Stimulated activated naive CD8-positive, alpha-beta T cell treated with anti-CD3 and anti-CD28 coated beads, Interleukin-15, Interleukin-2, amounts not matched to agents 100 U/mL and 50 U/mL, for 24 hours (primary cell): ENCODE measurements at regions not wholly inside any gene's neighbourhood (a gene's known extent, or its start where the extent isn't known, plus 50 kb on each side); places are given as distances from the start of the nearest gene placed in this dataset.

Experiments used
- ATAC-seq: fragments of 150-1000 bp; cut with Tn5 transposase; one replicate; pipeline ENCODE4 v1.10.0; 2021
- DNase-seq: peaks from one replicate; pipeline ENCODE4 v3.0.0; 2021

DNA sequence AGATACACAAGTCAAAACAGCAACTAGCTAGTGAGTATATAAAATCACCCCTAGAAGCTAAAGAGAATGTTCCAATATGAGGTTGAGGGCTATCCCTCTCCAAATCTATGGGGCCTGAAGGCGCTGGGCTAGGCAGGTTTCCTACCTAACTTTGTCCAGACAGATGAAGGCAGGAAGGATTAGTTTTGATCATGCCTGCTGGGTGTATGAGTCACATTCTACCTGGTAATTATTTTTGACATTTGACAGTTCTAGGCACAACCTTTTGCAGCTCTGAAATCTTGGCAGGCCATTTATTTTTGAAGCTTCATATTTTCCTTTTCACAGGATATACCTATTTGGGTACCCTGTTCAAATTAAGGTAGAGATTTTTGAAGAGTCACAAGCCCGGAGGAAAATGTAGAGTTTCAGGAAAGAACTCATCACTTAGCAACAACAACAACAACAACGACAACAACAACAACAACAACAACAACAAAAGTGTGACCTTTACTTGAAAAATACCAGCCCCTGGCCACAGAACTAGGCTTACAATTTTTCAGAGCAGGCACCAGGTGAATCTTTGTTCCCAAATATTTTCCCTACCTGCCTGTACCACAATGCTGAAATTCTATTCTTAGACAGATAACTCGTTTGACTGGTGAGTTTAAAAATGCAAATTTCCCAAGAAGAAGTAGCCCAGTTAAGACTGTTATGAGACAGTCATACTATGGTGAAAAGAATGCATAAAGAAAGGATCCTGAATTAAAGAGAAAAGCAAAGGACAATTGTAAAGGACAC is 175.5 kb upstream of the TUT7 start:
- DNase-seq (no peak), ATAC-seq (no peak)

DNA sequence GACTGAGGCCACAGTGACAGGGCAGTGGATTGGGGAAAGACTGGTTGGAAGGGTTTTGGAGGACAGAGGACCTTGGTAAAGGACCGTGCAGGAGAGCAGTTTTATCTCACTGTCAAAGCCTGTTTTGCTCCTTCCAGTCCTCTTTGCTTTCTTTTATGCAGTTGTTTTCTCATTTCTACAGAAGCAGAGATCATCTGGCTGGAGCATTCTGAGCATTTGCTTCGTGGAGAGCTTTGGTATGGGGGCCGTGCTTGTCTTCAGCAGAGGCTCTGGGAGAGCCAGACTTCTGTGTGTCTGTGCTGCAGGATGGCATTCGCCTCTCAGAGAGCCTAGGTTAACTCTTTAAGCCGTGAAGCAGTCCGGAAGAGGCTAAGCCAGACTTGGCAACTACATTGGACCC is 171.8 kb upstream of the TUT7 start:
- DNase-seq: no peak
- no peak for ATAC-seq

- DNase-seq (no peak), ATAC-seq (no peak)
These were observed 171.0 kb upstream of the TUT7 start for GRCh38 chr9:86525182-86525581.

DNA sequence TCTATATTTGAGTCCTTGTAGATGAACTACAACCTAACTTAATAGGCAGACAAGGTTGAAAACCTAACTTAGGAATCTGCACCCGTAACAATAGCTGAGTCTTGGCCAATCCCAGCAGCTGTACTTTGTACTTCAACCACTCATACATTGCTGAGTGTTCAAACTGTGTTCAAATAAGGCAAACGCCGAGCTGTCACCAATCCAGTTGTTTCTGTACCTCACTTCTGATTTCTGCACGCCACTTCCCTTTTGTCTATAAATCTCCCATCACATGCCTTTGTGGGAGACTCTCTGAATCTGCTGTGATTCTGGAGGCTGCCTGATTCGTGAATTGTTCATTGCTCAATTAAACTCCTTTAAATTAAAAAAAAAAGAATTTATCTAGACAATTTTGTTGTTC is 167.8 kb upstream of the TUT7 start:
- no peak for DNase-seq
- ATAC-seq: no peak

GRCh38 chr9:86521322-86521721 is 167.1 kb upstream of the TUT7 start:
- no peak for DNase-seq
- ATAC-seq: no peak

DNA sequence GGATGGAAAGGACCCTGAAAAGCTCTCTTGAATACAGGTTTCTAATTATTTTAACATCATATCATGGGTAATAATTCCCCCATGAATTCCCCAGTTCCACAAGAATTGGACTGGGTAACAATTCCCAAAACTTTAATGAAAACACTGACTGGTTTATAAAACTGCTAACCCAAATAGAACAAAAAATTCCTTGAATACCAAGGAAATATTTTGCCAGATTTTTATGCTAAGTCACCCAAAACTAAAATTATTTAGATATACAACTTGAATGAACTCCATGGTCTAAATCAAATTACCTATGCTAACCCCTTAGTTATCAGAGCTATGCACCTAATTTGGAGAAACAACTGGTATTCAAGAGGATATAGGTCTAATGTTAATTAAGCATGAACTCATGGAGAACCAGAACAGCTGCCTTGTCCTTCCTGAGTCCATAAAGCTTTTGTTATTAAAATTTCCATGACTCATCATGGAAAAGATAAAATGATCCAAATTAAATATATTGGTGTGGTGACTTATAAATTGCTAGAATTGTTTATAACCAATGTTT is 164.9 kb upstream of the TUT7 start:
- DNase-seq: no peak
- ATAC-seq: no peak

DNA sequence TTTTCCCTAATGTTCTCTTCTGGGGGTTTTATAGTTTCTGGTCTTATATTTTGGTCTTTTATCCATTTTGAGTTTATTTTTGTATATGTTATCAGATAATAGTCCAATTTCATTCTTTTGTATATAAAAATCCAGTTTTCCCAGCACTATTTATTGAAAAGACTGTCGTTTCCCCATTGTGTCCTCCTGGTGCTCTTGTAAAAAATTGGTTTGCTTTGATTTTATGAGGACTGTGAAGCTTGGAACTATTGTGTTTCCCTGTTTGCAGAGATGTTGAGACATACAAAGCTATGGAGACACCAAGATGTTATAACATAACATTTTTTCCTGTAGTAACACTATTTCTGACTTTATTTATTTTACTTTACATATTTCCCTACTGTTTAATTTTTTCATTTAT is 163.3 kb upstream of the TUT7 start:
- ATAC-seq: no peak
- no peak for DNase-seq

DNA sequence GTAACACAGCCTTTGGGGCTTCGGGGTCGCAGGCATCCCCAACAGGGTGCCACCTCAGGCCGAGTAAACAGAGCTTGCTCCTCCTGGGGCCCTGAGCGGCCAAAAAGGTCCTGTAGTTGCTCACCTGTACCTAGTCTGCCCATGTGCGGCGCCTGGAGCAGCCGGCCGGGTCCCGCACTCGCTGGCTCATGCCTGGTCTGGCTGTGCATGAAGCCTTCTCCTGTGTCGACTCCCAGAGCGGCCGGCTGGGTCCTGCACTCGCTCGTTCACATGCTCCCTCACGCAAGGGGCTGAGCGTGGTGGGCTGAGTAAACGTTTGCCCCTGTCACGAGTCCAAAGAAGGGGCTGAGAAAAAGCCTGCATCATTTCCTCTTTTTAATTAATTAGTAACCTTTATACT is 162.4 kb upstream of the TUT7 start:
- DNase-seq (no peak), ATAC-seq (no peak)

GRCh38 chr9:86515221-86515620 is 161.0 kb upstream of the TUT7 start:
- DNase-seq (no peak), ATAC-seq (no peak)

DNA sequence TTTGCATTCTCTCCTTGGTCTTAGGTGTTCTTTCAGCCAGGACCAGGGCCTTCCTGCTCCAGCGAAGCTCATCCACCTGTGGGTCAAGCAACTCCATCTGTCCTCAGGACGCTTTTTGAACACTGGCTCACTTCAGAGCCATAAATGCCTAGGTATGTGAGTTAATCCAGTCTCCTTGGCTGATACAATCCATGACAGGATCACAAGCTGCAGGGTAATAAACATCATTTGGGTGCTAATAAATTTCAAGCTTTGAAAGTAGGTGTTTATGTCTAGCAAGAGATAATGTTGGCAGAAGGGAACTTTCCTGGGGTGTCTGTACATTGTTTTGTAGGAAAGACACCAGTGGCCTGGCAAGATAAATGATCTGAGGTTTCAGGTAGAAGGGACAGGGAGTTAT is 159.2 kb upstream of the TUT7 start:
- DNase-seq: no peak
- no peak for ATAC-seq

GRCh38 chr9:86512929-86513328 is 158.7 kb upstream of the TUT7 start:
- DNase-seq: no peak
- no peak for ATAC-seq

GRCh38 chr9:86511614-86512360 is 157.6 kb upstream of the TUT7 start:
- no peak for DNase-seq
- no peak for ATAC-seq

- DNase-seq: no peak
- ATAC-seq: no peak
These were observed 154.1 kb upstream of the TUT7 start for GRCh38 chr9:86508208-86508903.

GRCh38 chr9:86507212-86507630 is 153.0 kb upstream of the TUT7 start:
- ATAC-seq (no peak), DNase-seq (no peak)

DNA sequence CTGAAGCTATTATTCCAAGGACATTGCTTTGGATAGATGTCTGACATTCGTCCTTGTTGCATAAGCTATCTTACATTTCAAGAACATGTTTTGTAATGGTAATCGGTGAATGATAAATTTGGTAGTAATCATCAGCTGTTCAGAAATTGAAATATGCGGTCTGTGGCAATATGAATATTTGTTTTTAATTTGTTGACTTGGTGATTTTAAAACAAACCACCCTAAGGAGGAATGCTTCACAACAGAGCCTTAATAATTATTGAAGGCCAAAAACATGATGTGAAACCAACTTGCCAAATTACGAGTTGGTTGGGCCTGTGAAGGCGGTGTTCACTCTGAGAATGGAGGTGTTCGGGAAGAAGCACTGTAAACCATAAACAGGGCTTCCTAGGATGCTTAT is 149.7 kb upstream of the TUT7 start:
- DNase-seq (no peak), ATAC-seq (no peak)

DNA sequence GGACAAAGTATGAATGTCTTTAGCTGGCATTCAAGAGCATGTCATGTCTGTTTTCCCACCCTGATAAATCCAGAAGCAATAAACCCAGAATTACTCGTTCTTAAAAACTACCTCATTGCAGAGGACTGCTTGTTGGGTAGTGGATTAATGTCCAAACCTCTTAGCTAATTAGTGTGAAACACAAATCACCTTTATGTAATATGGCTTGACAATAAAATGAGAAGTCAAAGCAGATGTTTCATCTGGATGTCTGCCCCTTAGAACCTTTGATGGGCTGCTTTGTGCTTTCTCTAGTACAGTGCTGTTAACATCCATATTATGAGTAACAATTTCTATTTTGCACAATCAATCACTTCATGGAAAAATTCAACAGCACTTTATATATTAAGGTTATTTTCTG is 149.1 kb upstream of the TUT7 start:
- DNase-seq (no peak), ATAC-seq (no peak)

- DNase-seq (no peak), ATAC-seq (no peak)
These were observed 146.6 kb upstream of the TUT7 start for GRCh38 chr9:86500667-86501435.

DNA sequence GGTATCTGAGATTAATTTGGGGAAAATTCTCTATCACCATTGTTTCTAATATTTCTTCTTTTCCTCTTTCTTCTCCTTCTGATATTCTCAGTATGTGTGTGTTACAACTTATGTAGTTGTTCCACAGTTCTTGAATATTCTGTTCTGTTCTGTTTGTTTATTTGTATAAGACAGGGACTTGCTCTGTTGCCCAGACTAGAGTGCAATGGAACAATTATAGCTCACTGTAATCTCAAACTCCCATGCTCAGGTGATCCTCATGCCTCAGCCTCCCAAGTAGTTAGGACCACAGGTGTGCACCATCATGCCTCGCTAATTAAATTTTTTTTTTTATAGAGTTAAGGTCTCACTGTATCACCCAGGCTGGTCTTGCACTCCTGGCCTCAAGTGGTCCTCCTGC is 145.8 kb upstream of the TUT7 start:
- DNase-seq: no peak
- ATAC-seq: no peak

DNA sequence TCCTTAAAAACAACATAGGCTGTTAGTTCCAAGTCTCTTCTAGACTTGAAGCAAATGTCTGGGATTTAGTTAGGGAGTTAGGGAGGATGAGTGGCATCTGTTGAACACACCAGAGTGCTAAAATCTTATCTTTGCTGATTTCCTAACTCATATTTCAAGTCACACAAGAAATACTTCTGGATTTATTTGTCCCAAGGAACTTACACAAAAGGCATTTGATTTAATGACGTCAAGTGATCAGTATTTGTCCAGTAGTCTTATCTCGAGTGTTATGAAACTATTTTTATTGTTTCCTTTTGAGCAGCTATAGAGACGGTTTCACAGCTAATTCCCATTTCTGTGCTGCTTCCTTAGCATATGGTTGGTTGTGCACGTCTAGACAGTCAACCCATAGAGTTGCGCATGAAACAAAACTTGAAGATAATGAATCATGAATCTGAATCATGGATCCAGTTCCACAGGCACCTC is 140.5 kb upstream of the TUT7 start:
- no peak for DNase-seq
- no peak for ATAC-seq

GRCh38 chr9:86491468-86492266 is 137.5 kb upstream of the TUT7 start:
- DNase-seq (no peak), ATAC-seq (no peak)

- DNase-seq: no peak
- no peak for ATAC-seq
These were observed 134.6 kb upstream of the TUT7 start for GRCh38 chr9:86488794-86489193.
